ENCODE measurements at regions not wholly inside any gene's neighbourhood (a gene's known extent, or its start where the extent isn't known, plus 50 kb on each side); places are given as distances from the start of the nearest gene placed in this dataset.

DNA sequence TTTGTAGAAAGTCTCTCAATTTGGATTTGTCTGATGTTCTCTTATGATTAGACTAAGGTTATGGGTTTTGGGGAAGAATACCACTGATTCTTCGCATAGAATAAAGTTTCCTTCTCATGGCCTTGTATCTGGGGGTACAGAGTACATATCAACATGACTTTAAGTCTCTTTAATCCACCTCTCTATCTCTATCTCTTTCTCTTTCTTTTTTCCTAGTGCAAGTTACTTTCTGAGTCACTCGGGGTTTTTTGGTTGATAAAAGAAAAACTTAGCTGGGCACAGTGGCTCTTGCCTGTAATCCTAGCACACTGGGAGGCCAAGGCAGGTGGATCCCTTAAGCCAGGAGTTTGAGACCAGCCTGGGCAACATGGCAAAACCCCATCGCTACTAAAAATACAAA is 100.1 kb upstream of the MAP4K3 start:
- no peak for DNase-seq (ENCODE audit: low read depth)

DNA sequence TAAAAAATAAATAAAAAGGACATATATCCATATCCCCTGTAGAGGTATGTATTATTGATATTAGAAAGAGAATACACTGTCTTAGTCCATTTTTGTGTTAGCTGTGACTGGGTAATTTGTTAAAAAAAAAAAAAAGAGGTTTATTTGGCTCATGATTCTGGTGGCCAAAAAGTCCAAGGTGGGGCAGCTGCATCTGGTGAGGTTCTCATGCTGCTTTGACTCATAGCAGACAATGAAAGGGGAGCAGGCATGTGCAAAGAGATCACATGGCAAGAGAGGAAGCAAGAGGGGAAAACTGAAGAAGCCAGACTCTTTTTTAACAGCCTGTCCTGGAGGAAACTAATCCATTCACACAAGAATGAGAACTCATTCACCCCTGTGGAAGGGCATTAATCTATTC is 101.6 kb upstream of the MAP4K3 start:
- no peak for DNase-seq (ENCODE audit: low read depth)

DNA sequence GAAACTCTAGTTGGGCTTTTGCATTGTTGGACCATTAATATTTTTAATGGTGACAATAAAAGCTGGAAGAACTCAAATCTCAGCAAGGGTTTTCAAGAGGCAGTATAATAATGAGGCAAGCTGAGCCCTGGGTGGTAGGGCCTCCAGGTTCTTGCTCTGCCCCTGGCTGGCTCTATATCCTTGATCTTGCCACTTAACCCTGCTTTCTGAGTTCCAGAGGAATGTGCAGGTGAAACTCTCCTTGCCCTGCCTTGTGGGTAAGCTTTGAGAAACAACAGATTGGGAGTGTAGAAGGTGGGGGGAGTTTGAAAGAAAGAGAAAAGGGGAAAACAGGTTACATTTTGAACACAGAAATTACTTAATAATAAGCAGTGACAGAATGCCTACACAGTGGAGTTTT is 103.3 kb upstream of the MAP4K3 start:
- no peak for DNase-seq (ENCODE audit: low read depth)

- DNase-seq (ENCODE audit: low read depth): no peak
Observed at GRCh38 chr2:39541011-39541930, 104.2 kb upstream of the MAP4K3 start.

GRCh38 chr2:39542523-39542922 is 105.4 kb upstream of the MAP4K3 start:
- no peak for DNase-seq (ENCODE audit: low read depth)

- DNase-seq (ENCODE audit: low read depth): no peak
Observed at GRCh38 chr2:39545957-39546356, 108.9 kb upstream of the MAP4K3 start.

GRCh38 chr2:39546409-39546808 is 109.3 kb upstream of the MAP4K3 start:
- DNase-seq (ENCODE audit: low read depth): no peak

GRCh38 chr2:39546937-39547336 is 109.9 kb upstream of the MAP4K3 start:
- peak; percentile 48 for DNase-seq (ENCODE audit: low read depth)

DNA sequence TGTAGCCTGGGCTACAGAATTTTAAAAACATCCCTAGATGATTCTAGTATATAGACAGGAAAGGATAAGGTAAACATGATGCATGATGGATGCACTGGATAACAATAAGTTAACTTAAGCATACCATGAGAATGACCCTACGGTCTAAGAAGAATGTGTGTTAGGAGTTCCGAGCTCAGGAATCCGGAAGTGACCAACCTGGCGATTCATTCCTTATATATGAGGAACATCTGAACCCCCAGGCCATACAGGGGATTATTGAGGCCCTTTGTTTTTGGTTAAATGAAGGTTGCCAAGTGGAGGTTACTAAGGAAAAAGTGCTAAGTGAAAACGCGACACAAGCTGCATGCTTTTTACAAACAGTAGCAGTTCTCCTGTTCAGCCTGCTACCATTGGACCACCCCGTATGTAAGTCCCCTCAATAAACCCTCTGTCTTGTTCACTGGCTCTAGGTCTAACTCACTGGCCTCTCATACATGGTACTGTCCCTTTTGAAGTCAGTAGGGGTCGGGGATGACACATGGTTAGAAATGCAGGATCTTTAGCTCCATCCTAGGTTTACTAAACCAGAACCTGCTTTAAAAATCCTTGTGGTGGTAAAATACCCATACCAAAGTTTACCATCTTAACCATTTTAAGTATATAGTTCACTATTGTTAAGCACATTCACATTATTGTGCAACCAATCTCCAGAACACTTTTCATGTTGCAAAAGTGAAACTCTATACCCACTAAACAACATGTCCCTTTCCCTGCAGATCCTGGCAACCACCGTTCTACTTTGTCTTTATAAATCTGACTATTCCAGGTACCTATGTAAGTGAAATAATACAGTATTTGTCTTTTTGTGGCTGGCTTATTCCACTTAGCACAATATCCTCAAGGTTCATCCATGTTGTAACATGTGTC is 111.0 kb upstream of the MAP4K3 start:
- peak; percentile 79 for DNase-seq (ENCODE audit: low read depth)

GRCh38 chr2:39549000-39549399 is 111.9 kb upstream of the MAP4K3 start:
- DNase-seq (ENCODE audit: low read depth): no peak

- DNase-seq (ENCODE audit: low read depth): no peak
Observed at GRCh38 chr2:39549718-39550464, 112.8 kb upstream of the MAP4K3 start.

- peak; percentile 54 for DNase-seq (ENCODE audit: low read depth)
Observed at GRCh38 chr2:39550701-39551285, 113.7 kb upstream of the MAP4K3 start.

DNA sequence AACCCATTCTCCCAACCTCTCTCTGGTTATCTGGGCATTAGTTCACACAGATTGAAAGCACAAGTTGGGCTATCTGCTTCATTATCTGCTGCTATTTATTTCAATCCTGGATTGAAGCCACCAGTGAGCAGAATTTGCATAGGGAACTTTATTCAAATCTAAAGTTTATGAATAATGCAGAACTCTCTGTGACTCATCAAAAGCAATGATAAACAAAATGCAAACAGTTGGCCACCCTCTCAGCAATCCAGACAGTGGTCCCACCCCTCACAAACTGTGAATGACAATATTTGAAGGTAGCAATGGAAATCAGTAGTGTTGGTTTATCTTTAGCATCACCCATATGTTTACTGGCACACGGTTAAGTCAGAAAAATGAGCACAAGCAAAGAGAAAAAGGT is 106.8 kb upstream of the TMEM178A start:
- DNase-seq (ENCODE audit: low read depth): no peak

GRCh38 chr2:39563572-39563971 is 102.1 kb upstream of the TMEM178A start:
- no peak for DNase-seq (ENCODE audit: low read depth)

DNA sequence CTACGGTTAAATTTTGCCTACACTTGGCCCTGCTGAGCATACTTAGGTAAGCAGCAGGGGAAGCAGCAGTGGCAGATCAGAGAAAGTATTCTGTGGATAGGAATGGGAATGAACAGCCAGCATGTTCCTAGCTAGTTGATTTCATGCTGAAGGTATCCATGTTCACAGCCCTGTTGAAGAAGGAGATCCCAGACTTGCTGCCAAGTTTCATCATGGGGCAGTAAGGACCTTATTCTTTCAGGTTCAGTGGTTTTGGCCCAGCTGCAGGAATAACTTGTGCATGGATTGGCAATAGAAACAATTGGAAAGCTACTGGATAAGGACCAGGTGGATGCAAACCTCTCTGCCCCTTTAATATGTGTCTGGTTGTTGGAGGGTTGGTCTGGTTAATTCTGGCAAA is 98.2 kb upstream of the TMEM178A start:
- DNase-seq (ENCODE audit: low read depth): no peak

DNA sequence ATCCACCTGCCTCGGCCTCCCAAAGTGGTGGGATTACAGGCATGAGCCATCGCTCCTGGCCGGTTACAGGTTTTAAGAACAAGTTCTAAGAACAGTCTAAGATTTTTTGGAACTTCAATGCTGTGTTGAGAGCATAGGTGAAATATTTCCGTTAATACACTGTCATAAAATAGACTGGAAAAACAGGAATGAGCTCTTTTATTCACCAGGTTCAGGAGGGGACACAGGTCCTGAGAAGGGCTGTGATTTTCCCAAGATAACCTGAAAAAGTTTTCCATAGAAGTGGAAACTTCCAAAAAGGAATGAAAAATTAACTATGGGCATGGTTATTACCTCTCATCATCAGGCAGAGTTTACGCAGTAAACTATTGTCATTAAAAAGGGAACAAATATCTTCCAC is 97.6 kb upstream of the TMEM178A start:
- no peak for DNase-seq (ENCODE audit: low read depth)

GRCh38 chr2:39568561-39569006 is 97.1 kb upstream of the TMEM178A start:
- DNase-seq (ENCODE audit: low read depth): peak; percentile 88

- DNase-seq (ENCODE audit: low read depth): no peak
Observed at GRCh38 chr2:39570130-39570555, 95.6 kb upstream of the TMEM178A start.

GRCh38 chr2:39570614-39571013 is 95.1 kb upstream of the TMEM178A start:
- no peak for DNase-seq (ENCODE audit: low read depth)

DNA sequence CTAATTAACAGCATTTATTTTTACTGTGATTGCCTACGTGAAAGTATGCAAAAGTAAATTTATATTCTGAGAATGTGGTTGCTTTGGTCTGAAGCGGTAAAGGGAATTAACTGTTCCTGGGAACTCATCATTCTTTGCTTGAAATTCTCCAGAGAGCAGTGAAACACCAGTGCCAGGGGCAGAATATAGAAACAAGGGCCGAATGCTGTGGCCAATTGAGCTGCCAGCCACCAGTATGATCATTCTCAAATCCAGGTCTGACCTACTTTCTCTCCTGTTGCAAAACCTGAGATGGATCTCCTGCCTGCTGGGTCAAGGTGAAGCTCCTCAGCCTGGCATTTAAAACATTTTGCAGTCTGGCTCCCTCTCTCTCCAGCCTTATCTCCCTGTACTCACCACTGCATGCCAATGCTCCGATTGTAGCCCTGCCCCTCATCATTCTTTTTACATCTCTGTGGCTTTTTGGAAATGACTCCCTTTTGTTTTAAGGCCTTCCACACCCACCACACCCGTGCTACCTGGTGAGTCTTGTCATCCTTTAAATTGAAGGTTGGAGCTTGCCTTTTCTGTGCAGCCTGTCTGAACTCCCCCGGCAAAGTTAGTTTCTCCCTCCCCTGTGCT is 94.5 kb upstream of the TMEM178A start:
- DNase-seq (ENCODE audit: low read depth): peak; percentile 30

DNA sequence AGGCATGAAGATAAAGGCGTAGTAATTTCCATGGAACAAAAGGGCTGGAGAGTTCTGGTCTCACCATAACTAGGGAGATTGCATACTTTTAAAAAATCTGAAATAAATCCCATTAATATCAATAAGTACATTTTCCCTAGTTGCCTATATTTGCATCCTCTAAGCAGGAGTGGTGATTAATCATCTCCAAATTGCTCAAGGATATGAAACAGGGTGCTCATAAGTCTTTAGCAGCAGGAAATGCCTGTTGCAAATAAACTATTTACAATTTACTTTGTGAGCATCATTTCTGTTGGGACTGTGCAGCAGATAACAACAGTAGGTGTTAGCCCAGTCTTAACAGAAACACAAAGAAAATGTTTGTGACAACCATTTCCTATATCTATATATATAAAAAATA is 92.4 kb upstream of the TMEM178A start:
- DNase-seq (ENCODE audit: low read depth): no peak
